Dermis blood vessel endothelial cell (primary cell): ENCODE measurements at regions not wholly inside any gene's neighbourhood (a gene's known extent, or its start where the extent isn't known, plus 50 kb on each side); places are given as distances from the start of the nearest gene placed in this dataset.

ENCODE experiments used
- DNase-seq: peaks from one replicate; pipeline ENCODE4 v3.0.0; 2010

DNA sequence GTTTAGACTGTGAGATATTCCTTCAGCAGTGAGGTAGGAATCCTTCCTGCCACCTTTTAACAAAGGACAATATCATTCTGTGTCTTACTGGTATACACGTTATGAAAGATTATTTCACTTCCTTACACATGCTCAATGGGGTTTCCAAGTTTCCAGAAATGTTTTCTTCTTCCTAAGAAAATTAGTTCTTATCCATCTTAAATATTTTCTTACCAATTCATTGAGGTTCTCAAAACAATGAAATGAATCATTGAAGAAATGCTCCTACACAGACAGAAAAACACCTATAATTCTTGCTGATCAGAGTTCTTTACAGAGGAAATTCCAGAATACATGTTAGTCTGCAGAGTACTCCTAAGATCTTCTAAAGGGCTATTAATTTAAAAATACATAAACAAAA lies 51.4 kb upstream of the SEC61G start:
- no peak for DNase-seq

- DNase-seq, result peak; percentile 13
Observed at GRCh38 chr7:54811041-54811845, 52.2 kb upstream of the SEC61G start.

DNA sequence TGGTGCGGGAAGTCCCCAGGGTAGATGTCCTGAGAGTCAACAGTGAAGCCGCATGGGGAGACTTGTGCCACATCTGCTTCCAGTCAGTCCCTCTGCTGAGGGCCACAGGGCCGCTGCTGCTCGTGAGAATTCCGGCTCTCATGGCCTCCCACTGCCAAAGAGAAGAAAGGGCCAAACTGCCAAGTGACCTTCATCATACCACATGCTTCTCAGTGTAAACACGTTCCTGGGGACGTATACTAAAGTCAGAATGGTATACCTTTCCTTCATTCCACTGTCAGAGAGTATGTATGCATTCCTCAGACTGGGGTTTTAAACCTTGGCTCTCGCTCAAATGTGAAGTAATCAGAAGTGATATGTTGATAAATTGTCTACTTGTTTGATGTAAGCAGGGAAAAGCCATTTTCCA lies 52.8 kb upstream of the SEC61G start:
- DNase-seq, result no peak

- no peak for DNase-seq
Observed at GRCh38 chr7:54812756-54813322, 53.8 kb upstream of the SEC61G start.

DNA sequence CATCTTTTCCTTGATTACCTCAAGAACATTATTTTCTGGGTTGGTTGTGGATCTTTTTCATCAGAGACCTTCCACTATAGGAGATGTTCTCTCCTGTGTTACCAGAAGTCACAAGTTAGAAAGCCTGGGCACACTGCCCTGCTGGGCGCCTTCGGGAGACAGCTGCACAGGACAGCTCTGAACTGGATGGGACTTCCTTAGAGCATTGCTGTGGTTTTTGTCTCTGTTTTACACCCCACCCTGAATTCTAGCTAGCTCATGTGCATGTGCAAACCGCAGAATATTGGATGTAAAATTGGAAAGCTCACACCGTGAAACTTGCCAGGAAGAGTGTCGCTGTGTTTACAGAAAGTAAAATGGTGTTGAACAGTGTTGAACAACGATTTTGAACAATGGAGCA lies 54.4 kb upstream of the SEC61G start:
- no peak for DNase-seq

DNA sequence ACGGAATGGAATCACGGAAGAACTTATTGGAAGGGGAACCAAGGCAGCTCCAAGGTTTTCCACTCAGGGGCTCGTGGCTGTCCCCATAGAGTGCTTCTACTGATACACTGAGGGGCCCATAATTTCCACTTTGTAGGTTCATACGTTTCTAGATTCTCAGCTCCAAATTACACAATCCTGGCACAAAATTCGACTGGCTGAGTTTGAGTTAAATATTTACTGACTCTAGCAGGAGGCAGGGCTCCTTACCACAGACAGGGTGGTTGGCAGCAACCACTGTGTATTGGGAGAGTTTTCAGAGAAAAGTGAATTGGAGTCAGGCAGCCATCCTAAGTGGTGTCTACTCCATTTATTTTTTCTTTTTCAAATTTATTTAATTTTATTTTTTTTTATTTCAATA lies 55.4 kb upstream of the SEC61G start:
- no peak for DNase-seq

GRCh38 chr7:54817152-54817551 lies 58.1 kb upstream of the SEC61G start:
- DNase-seq, result no peak

DNA sequence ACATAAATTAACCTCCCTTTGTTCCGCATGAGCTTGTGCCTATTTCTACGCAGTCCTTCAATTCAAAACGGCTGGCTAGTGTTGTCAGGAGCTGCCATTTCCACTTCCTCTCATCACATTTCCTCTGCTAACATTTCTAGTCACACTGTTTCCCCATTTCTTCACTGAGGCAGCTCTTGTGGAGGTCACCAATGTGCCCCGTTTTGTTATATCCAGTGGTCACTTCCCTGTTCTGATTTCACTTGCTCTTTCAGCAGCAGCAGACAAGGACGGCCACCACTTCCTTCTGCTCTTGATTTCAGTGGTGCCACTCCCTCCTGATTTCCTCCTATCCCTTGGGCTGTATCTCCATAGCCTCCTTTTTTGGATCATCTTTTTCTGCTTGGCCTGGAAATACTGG lies 64.8 kb upstream of the SEC61G start:
- no peak for DNase-seq

GRCh38 chr7:54824655-54825054 lies 65.6 kb upstream of the SEC61G start:
- DNase-seq, result no peak

DNA sequence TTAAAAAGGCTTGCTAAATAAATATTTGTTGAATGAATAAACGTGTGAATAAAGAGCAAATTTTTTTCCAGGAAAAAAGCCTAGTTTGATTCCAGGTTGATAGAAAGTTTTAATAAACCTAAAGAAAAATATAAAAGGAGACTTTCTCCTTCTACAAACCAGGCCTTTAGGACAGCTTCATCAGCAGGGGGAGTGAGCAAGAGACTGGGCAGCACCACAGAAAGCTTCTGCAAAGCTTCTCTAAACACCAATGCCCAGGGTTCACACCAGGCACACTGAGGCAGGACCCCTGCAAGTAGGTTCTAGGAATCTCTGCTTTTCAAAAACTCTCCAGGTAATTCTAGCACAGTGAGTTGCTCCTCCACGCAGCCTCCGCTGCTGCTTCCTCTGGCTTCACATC lies 66.4 kb upstream of the SEC61G start:
- no peak for DNase-seq

DNA sequence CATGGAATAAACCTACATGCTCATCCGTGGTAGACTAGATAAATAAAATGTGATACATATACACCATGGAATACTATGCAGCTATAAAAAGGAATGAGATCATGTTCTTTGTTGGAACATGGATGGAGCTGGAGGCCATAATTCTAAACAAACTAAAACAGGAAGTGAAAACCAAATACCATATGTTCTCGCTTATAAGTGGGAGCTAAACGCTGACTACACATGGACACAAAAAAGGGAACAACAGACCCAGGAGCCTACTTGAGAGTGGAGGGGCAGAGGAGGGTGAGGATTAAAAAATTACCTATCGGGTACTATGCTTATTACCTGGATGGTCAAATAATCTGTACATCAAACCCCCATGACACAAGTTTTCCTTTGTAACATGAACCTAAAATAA lies 68.7 kb upstream of the SEC61G start:
- DNase-seq, result no peak

DNA sequence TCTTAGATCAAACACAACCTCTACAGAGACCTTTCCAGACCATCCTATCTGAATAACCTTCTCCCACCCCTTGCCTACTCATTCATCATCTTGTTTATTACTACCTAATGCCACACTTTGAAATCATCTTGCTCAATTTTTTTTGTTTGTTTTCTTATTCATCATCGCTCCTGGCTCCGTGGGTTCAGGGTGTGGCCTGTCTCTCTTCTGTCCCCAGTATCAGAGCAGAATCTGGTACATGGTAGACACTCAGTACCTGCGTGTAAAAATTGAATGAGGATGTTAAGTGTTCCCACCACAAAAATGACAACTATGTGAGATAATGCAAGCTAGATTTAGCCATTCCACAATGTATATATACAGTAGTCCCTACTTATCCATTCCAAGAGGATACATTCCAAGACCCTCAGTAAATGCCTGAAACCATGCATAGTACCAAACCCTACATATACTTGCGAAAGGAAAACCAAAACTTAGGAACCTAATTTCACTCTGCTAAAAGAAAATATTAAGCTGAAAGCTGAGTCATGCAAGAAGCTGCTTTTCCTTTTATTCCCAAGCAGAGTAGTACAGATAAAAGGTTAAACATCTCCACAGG lies 72.1 kb upstream of the SEC61G start:
- no peak for DNase-seq

GRCh38 chr7:54831644-54832095 lies 72.7 kb upstream of the SEC61G start:
- no peak for DNase-seq

- no peak for DNase-seq
Observed at GRCh38 chr7:54833001-54833467, 74.0 kb upstream of the SEC61G start.

DNA sequence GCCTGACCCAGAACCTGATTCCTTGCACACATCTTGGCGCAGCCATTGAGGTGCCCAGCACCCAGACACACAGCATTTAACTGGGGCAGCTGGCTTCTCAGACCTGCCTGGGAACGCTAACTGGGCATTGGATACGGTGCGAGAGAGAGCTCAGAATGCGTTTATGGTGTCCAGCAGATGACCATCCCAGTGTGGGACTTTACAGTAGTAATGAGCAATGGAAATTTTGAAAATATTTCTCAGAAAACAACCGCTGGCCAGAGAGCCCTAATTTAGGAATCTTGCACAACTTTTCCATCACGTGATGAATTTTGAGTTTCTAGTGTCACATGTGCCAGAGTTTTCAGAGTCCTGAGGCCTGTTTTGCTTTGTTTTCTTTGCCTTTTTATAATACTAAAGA lies 78.2 kb upstream of the SEC61G start:
- no peak for DNase-seq

DNA sequence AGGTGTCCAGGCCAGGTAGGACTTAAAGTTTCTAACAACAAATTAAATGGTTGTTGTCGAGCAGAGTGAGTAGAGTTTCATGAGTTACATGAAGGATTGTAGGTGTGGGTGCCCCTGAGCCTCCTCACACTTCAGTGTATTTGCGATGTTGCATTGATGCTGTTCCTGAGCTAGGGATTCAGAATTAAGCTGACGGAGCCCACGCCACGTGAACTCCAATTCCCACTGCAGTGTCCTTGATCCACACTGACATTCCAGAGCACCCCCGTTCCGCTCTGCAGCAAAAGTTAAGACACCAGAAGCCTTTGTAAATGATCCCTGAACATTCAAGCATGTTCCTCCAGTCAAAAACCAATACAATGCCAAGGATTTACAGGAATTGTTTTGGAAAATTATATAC lies 78.8 kb upstream of the SEC61G start:
- no peak for DNase-seq

DNA sequence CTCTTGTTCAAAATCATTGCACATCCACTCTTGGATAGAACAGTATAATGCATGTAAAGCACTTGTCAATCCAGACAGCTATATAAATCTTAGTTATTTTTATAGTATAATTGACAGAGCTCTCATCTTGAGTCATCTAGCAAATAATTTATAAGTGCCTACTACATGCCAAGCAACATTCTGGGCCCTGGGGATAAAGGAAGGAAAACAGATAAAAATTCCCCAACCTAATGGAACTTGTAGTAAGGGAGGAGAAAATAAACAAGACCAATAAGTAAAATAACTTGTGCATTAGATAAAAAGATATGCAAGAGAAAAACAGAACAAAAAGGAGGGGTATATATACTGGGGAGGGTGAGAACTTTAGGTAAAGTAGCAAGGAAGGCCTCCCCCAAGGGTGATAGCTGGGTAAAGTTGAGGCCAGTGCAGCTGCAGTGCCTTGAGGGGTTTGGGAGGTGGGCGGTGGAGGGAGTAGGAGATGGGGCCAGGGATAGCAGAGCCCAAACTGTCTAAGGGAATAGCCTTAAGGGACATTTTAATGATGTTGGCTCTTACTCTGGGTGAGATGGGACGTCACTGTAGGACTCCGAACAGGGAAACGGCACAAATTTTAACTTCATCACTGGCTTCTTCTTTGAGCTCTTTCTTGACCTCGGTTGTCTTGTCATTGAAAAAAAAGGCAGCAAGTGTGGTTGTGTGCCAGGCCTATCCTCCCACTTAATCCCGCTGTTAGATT lies 79.3 kb upstream of the SEC61G start:
- no peak for DNase-seq

- peak; percentile 40 for DNase-seq
Observed at GRCh38 chr7:54839575-54840213, 80.7 kb upstream of the SEC61G start.

- DNase-seq, result peak; percentile 17
Observed at GRCh38 chr7:54841772-54842697, 83.0 kb upstream of the SEC61G start.

GRCh38 chr7:54843841-54844355 lies 84.9 kb upstream of the SEC61G start:
- DNase-seq, result no peak

- DNase-seq, result no peak
Observed at GRCh38 chr7:54846273-54846672, 87.3 kb upstream of the SEC61G start.
